BLaER1 treated with 17β-estradiol and CSF1 and Interleukin-3, amounts not matched to agents 10 nM and 100 nM (cell line): ENCODE measurements at regions not wholly inside any gene's neighbourhood (a gene's known extent, or its start where the extent isn't known, plus 50 kb on each side); places are given as distances from the start of the nearest gene placed in this dataset.

Experiments used
- H3K27ac ChIP-seq, 11 experiments: shearing (Covaris generic); formaldehyde crosslinking; 2 replicates each; pipeline ENCODE4 v1.8.1; 2022
- H3K27me3 ChIP-seq, 11 experiments: shearing (Covaris generic); formaldehyde crosslinking; 2 replicates each; pipeline ENCODE4 v1.8.1; 2022
- H3K36me3 ChIP-seq, 11 experiments: shearing (Covaris generic); formaldehyde crosslinking; 2 replicates each; pipeline ENCODE4 v1.8.1; 2022
- H3K4me1 ChIP-seq, 10 experiments: shearing (Covaris generic); formaldehyde crosslinking; 2 replicates each; pipeline ENCODE4 v1.8.1; 2022
- H3K4me2 ChIP-seq, 11 experiments: shearing (Covaris generic); formaldehyde crosslinking; 2 replicates each; pipeline ENCODE4 v1.8.1; 2022
- H3K4me3 ChIP-seq, 10 experiments: shearing (Covaris generic); formaldehyde crosslinking; 2 replicates each; pipeline ENCODE4 v1.8.1; 2022
- H3K9ac ChIP-seq, 11 experiments: shearing (Covaris generic); formaldehyde crosslinking; 2 replicates each; pipeline ENCODE4 v1.8.1; 2022
- H3K9me3 ChIP-seq, 11 experiments: shearing (Covaris generic); formaldehyde crosslinking; replicated peaks in 1 of 11; 2 replicates each; pipeline ENCODE4 v1.8.1; 2022
- H4K20me1 ChIP-seq, 11 experiments: shearing (Covaris generic); formaldehyde crosslinking; 2 replicates each; pipeline ENCODE4 v1.8.1; 2022
- Cebpa-rat ChIP-seq, 11 experiments: shearing (Covaris generic); IDR thresholded peaks; 2 replicates each; pipeline ENCODE4 v1.8.1; 2022

- Histone ChIP-seq H3K36me3 (no peaks in the 10 kb centered on the region), H3K4me2 (no peak overlapping the region), H3K27me3 (no peaks in the 10 kb centered on the region), H4K20me1 (no peaks in the 10 kb centered on the region), H3K9ac (no peak overlapping the region), H3K27ac (no peak overlapping the region), H3K4me3 (no peak overlapping the region), H3K4me1 (peaks cover 0 to 3% (median 0%) of the 10 kb centered on the region in 10 experiments; a peak in 3 of 20 replicates), H3K9me3 (peaks cover 0 to 9% (median 3%) of the 10 kb centered on the region in 11 experiments; a peak in 7 of 22 replicates)
- no peak for TF ChIP-seq Cebpa-rat (IDR thresholded peaks at IDR 0.05)
Observed at GRCh38 chr12:75592086-75592485, 80.7 kb upstream of the KRR1 start.

GRCh38 chr12:75591628-75592027 lies 80.2 kb upstream of the KRR1 start:
- no peak for TF ChIP-seq Cebpa-rat (IDR thresholded peaks at IDR 0.05)
- no peak overlapping the region for H3K27ac ChIP-seq
- H3K9ac ChIP-seq: no peak overlapping the region
- H3K36me3 ChIP-seq: no peaks in the 10 kb centered on the region
- H3K4me2 ChIP-seq: no peak overlapping the region
- no peak overlapping the region for H3K4me3 ChIP-seq
- H3K27me3 ChIP-seq: no peaks in the 10 kb centered on the region
- H3K9me3 ChIP-seq: peaks cover 0 to 9% (median 3%) of the 10 kb centered on the region in 11 experiments; a peak in 7 of 22 replicates
- H3K4me1 ChIP-seq: peaks cover 0 to 7% (median 2%) of the 10 kb centered on the region in 10 experiments; a peak in 9 of 20 replicates
- H4K20me1 ChIP-seq: no peaks in the 10 kb centered on the region

- Histone ChIP-seq H3K9me3 (peaks cover 0 to 5% (median 1%) of the 10 kb centered on the region in 11 experiments; a peak in 6 of 22 replicates), H4K20me1 (no peaks in the 10 kb centered on the region), H3K27ac (no peak overlapping the region), H3K4me1 (peaks cover 0 to 9% (median 2%) of the 10 kb centered on the region in 10 experiments; a peak in 9 of 20 replicates), H3K4me2 (no peak overlapping the region), H3K36me3 (no peaks in the 10 kb centered on the region), H3K9ac (no peak overlapping the region), H3K27me3 (no peaks in the 10 kb centered on the region), H3K4me3 (no peak overlapping the region)
- no peak for TF ChIP-seq Cebpa-rat (IDR thresholded peaks at IDR 0.05)
Observed at GRCh38 chr12:75589801-75590200, 78.4 kb upstream of the KRR1 start.

- Histone ChIP-seq H3K36me3 (no peaks in the 10 kb centered on the region), H3K9ac (no peak overlapping the region), H4K20me1 (no peaks in the 10 kb centered on the region), H3K4me1 (peaks cover 0 to 9% (median 2%) of the 10 kb centered on the region in 10 experiments; a peak in 9 of 20 replicates), H3K27ac (no peak overlapping the region), H3K4me2 (no peak overlapping the region; a peak in 2 of 22 replicates), H3K4me3 (no peak overlapping the region), H3K9me3 (no peaks in the 10 kb centered on the region), H3K27me3 (no peaks in the 10 kb centered on the region)
- TF ChIP-seq Cebpa-rat (IDR thresholded peaks at IDR 0.05): no peak
Observed at GRCh38 chr12:75587340-75588106, 76.1 kb upstream of the KRR1 start.

GRCh38 chr12:75585330-75585729 lies 73.9 kb upstream of the KRR1 start:
- Histone ChIP-seq H3K36me3 (no peaks in the 10 kb centered on the region), H3K27me3 (no peaks in the 10 kb centered on the region), H3K9me3 (no peaks in the 10 kb centered on the region), H3K9ac (no peak overlapping the region), H3K4me2 (no peak overlapping the region), H3K27ac (no peak overlapping the region), H4K20me1 (no peaks in the 10 kb centered on the region), H3K4me3 (no peak overlapping the region), H3K4me1 (peaks cover 0 to 21% (median 8%) of the 10 kb centered on the region in 10 experiments; a peak in 10 of 20 replicates)
- no peak for TF ChIP-seq Cebpa-rat (IDR thresholded peaks at IDR 0.05)

- no peak overlapping the region for H3K4me2 ChIP-seq
- H3K9me3 ChIP-seq: no peaks in the 10 kb centered on the region
- H3K27ac ChIP-seq: no peak overlapping the region
- H3K27me3 ChIP-seq: no peaks in the 10 kb centered on the region
- TF ChIP-seq Cebpa-rat (IDR thresholded peaks at IDR 0.05): no peak
- H3K4me1 ChIP-seq: peaks cover 0 to 21% (median 8%) of the 10 kb centered on the region in 10 experiments; a peak in 10 of 20 replicates
- no peaks in the 10 kb centered on the region for H4K20me1 ChIP-seq
- no peaks in the 10 kb centered on the region for H3K36me3 ChIP-seq
- H3K4me3 ChIP-seq: no peak overlapping the region
- H3K9ac ChIP-seq: no peak overlapping the region
Observed at GRCh38 chr12:75583355-75583754, 71.9 kb upstream of the KRR1 start.

- Histone ChIP-seq H3K9ac (no peak overlapping the region), H3K4me3 (no peak overlapping the region), H3K9me3 (no peaks in the 10 kb centered on the region), H3K27ac (peak overlapping the region in 2 of 11 experiments; percentile 39 to 68; a peak in 5 of 22 replicates), H3K4me1 (peaks cover 0 to 14% (median 4%) of the 10 kb centered on the region in 10 experiments; a peak in 10 of 20 replicates), H3K4me2 (peak overlapping the region in 7 of 11 experiments; percentile 7 to 49 (median 40); a peak in 9 of 22 replicates), H3K36me3 (no peaks in the 10 kb centered on the region), H4K20me1 (no peaks in the 10 kb centered on the region), H3K27me3 (no peaks in the 10 kb centered on the region)
- TF ChIP-seq Cebpa-rat (IDR thresholded peaks at IDR 0.05): no peak
Observed at GRCh38 chr12:75581515-75581914, 70.1 kb upstream of the KRR1 start.

GRCh38 chr12:75579552-75579951 lies 68.1 kb upstream of the KRR1 start:
- Histone ChIP-seq H3K27me3 (no peaks in the 10 kb centered on the region), H3K9ac (no peak overlapping the region), H3K27ac (no peak overlapping the region), H3K36me3 (no peaks in the 10 kb centered on the region), H3K4me3 (no peak overlapping the region), H3K9me3 (no peaks in the 10 kb centered on the region), H3K4me2 (no peak overlapping the region), H3K4me1 (peaks cover 0 to 13% (median 3%) of the 10 kb centered on the region in 10 experiments; a peak in 7 of 20 replicates), H4K20me1 (no peaks in the 10 kb centered on the region)
- no peak for TF ChIP-seq Cebpa-rat (IDR thresholded peaks at IDR 0.05)

GRCh38 chr12:75578546-75578945 lies 67.1 kb upstream of the KRR1 start:
- H3K4me1 ChIP-seq: peaks cover 0 to 13% (median 3%) of the 10 kb centered on the region in 10 experiments; a peak in 7 of 20 replicates
- no peak overlapping the region for H3K4me2 ChIP-seq
- TF ChIP-seq Cebpa-rat (IDR thresholded peaks at IDR 0.05): no peak
- H3K27me3 ChIP-seq: no peaks in the 10 kb centered on the region
- H4K20me1 ChIP-seq: no peaks in the 10 kb centered on the region
- no peaks in the 10 kb centered on the region for H3K9me3 ChIP-seq
- no peak overlapping the region for H3K9ac ChIP-seq
- no peak overlapping the region for H3K4me3 ChIP-seq
- H3K36me3 ChIP-seq: no peaks in the 10 kb centered on the region
- H3K27ac ChIP-seq: no peak overlapping the region
